ENCODE measurements at regions not wholly inside any gene's neighbourhood (a gene's known extent, or its start where the extent isn't known, plus 50 kb on each side); places are given as distances from the start of the nearest gene placed in this dataset.

- no peak for DNase-seq (ENCODE audit: low spot score)
Observed at GRCh38 chr19:32199501-32200040, 145.8 kb upstream of the ZNF507 start.

- DNase-seq (ENCODE audit: low spot score): no peak
Observed at GRCh38 chr19:32200312-32201038, 144.9 kb upstream of the ZNF507 start.

DNA sequence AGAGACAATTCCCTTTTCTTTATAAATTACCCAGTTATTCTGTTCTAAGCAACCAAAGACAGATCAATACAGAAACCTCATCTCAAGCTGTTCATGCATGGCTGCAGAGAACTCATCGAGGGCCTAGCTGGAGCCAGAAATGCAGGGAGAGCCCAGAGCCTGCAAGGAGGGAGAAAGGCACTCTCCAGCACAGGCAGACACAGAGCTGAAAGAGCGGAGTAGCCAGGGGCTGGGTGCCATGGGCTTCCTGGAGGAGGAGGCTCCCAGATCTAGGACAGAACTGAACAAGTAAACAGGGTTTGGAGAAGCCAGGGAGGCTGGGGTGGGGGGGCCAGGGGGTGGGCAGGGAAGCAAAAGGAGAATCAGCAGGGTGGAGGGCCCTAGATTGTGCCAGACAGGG is 144.2 kb upstream of the ZNF507 start:
- no peak for DNase-seq (ENCODE audit: low spot score)

DNA sequence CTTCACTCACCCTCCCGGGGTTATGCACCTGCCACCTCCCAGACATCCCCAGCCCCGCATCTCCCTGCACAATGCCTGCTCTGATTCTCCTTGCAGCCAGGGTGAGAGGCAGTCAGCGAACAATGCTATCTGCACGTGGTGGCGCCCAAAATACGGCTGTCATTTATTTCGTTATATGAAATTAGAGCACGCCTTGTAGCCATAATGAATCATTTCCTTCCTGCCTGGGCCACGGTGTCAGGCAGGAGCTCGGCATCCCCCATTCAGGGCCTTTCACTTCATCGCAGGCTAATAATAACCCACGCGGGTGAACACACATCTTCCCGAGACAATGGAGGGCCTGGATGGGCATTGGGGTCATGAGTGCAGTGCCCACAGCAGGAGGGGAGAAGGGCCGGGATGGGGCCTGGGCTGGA is 143.8 kb upstream of the ZNF507 start:
- no peak for DNase-seq (ENCODE audit: low spot score)

DNA sequence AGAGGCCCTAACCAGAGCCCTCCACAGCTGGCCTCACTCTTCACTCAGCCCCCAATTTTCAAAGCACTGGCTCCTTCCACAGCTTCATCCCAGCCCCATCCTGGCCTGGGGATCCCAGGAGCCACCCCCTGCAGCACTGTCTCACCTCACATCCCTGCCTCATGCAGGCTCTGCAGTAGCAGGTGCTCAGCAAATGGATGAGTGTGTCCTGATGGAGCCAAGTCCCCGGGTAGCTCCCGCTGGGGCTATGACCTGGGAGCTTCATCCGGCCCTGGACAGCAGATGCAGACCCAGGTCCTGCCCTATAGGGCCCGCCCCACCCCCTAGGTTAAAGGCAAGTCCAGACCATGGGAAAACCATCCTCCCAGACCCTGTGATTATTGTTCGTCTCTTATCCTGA is 143.2 kb upstream of the ZNF507 start:
- DNase-seq (ENCODE audit: low spot score): no peak

DNA sequence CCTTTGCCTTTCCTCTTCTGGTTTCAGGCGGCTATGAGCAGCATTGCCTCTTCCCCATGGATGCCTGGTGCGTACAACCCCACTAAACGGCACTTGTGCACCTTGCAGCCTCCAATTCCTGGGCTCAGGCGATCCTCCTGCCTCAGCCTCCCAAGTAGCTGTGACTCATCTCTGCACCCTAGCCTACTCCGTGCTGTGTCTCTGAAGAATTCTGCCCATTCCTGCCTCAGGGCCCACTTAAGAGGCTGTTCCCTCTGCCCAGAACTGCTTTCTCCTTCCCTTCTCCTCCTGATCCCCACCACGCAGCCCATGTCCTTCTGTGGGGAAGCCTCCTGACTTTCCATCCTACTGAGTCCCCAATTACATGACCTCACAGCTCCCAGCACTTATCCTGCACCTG is 142.2 kb upstream of the ZNF507 start:
- DNase-seq (ENCODE audit: low spot score): no peak

GRCh38 chr19:32206065-32206464 is 139.3 kb upstream of the ZNF507 start:
- DNase-seq (ENCODE audit: low spot score): no peak

GRCh38 chr19:32208060-32208459 is 137.3 kb upstream of the ZNF507 start:
- no peak for DNase-seq (ENCODE audit: low spot score)

DNA sequence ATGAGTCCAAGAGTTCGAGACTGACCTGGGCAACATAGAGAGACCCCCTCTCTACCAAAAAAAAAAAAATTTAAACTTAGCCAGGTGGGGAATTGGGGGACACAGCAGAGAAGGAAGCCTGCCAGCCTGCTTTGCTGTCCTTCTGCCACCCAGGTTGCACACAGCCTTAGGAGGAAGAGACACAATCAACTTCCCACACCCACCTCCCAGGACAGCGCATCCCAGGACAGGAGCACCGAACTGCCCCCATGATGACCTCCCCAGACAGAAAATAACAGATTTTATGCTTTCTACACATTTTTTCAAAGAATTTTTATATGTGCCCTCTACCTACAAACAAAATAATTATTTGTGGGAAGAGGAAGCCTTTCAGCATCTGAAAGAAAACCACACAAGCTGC is 126.0 kb upstream of the ZNF507 start:
- no peak for DNase-seq (ENCODE audit: low spot score)

GRCh38 chr19:32219881-32220472 is 125.4 kb upstream of the ZNF507 start:
- no peak for DNase-seq (ENCODE audit: low spot score)

- DNase-seq (ENCODE audit: low spot score): no peak
Observed at GRCh38 chr19:32220951-32221350, 124.5 kb upstream of the ZNF507 start.

DNA sequence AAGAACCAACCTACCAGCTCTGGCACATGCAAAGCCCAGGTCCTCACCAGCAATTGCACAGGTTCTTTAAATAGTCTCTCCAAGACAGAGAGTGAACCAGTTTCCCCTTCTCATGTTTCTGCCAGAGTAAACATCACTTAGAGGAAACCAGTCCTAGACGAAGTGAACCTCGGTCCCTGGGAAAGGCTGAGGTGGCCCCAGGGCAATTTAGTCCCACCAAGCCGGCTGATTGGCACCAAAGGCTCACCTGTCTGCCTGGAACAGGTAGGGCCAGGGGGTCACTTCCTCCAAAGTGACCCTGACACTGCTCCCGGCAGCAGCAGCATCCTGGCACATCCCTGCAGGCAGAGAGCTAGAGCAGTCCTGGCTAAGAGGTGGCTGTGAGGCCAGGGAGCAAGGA is 122.9 kb upstream of the ZNF507 start:
- DNase-seq (ENCODE audit: low spot score): no peak

DNA sequence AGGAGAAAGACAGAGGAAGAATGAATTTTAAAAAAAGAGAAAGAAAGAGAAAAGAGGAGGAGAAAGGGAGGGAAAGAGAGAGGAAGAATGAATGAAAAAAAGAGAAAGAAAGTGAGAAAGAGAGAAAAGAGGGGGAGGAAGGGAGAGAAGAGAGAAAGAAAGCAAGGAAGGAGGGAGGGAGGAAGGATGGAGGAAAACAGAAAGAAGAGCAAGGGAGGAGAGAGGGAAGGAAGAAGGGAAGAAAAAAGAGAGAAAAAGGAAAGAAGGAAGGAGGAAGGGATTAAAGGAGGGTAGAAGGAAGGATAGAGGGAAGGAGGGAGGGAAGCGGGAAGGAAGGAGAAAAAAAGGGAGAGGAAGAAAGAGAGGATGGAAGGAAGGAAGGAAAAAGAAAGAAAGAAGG is 122.3 kb upstream of the ZNF507 start:
- no peak for DNase-seq (ENCODE audit: low spot score)

- DNase-seq (ENCODE audit: low spot score): no peak
Observed at GRCh38 chr19:32223595-32224370, 121.6 kb upstream of the ZNF507 start.

- peak; percentile 54 for DNase-seq (ENCODE audit: low spot score)
Observed at GRCh38 chr19:32224371-32225244, 120.8 kb upstream of the ZNF507 start.

- no peak for DNase-seq (ENCODE audit: low spot score)
Observed at GRCh38 chr19:32227561-32228165, 117.7 kb upstream of the ZNF507 start.

DNA sequence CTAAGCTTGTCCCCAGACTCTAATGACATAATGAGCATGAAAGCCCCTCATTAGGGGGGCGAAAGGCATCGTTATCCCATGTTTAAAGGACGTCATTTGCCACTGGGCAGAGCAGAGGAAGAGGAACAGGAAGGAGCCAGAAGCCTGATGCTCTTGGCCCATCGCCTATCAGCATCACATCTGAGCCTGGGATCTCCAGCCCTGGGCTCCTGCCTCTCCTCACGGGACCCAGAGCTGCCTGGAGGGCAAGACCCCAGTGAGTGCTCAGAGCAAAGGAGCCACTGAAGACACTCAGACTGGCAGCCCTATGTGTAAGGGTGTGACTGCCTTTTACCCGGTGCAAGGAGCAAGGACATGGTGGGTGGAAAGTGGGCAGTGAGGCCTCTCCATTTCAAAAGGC is 115.0 kb upstream of the ZNF507 start:
- no peak for DNase-seq (ENCODE audit: low spot score)

DNA sequence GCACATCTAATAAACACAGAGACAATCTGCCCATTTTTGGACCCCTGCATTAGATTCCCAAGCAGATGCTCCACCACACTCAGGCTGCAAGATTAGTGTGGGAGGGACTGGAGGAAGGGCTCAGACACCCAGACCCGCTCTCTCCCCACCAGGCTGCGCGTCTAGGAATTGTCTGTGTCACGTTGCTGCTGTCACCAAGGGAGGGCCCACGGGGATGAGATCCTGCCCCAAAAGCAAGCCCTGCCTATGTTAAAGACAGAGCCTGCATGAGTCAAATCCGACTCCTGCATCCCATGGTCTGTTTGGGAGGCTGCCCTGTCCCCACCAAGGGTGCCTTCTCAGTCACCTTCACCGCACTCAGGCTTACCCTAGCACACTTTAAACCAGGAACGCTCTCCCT is 114.4 kb upstream of the ZNF507 start:
- DNase-seq (ENCODE audit: low spot score): no peak

DNA sequence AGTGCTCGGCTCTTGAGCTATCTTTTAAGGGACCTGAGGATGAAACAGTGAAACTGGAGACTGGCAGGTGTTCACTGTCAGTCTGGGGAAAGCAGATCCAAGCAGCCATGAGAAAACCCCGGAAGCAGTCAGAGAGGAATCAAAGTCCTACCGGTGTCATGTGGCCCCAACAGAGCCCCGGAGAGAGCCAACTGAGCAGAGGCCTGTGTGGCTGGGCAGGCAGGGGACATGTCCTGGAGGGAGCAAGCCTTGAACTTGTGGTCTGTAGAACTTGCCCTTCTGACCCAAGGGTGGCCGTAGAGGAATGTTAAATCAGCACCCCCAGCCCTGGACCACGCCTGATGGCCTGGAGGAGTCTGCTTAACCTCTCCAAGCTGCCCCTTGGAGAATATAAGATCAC is 113.7 kb upstream of the ZNF507 start:
- no peak for DNase-seq (ENCODE audit: low spot score)

- no peak for DNase-seq (ENCODE audit: low spot score)
Observed at GRCh38 chr19:32232449-32232848, 113.0 kb upstream of the ZNF507 start.

DNA sequence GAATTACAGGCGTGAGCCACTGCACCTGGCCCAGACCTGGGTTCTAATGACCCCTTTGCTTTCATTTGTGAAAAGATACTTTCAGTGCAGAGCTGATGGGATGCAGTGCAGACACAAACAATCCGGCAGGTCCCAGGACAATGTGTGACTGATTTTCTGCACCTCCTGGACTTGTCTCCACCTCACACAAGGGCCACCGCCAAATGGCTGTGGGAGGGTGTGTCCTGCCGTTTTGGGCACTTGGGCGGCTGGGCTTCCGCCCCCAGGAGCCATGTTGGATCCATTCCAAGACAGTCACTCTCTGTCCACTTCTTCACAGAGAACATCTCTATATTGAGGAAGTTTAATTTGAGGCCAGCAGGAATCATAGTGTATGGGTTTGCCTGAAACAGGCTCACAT is 112.3 kb upstream of the ZNF507 start:
- DNase-seq (ENCODE audit: low spot score): no peak
